Thyroid gland (tissue), 4 donors: ENCODE measurements at regions not wholly inside any gene's neighbourhood (a gene's known extent, or its start where the extent isn't known, plus 50 kb on each side); places are given as distances from the start of the nearest gene placed in this dataset.

Experiments used
- DNase-seq, 2 donors: peaks; one replicate each; pipeline ENCODE4 v3.0.0-alpha.2; 2019
- H3K27ac ChIP-seq, 3 donors: fragments of 200-600 bp; sonication (generic); 1 replicate in 2 of 3; 2 replicates in 1 of 3; pipeline ENCODE4 v1.5.1; 2016 to 2019; ENCODE audit warnings: mild to moderate bottlenecking in 1 of 3, moderate library complexity in 1 of 3
- H3K27me3 ChIP-seq: fragments of 200-600 bp; sonication (generic); one replicate; pipeline ENCODE4 v1.5.1; 2019
- H3K36me3 ChIP-seq, 2 donors: fragments of 200-600 bp; sonication (generic); one replicate each; pipeline ENCODE4 v1.5.1; 2016 to 2019
- H3K4me1 ChIP-seq, 2 donors: fragments of 200-600 bp; sonication (generic); one replicate each; pipeline ENCODE4 v1.5.1; 2017 to 2019
- H3K4me3 ChIP-seq, 3 donors: fragments of 200-600 bp; sonication (generic); replicated peaks in 1 of 3; 1 replicate in 2 of 3; 2 replicates in 1 of 3; pipeline ENCODE4 v1.5.1; 2016; ENCODE audit warnings: mild to moderate bottlenecking in 1 of 3
- H3K9me3 ChIP-seq: fragments of 200-600 bp; sonication (generic); one replicate; pipeline ENCODE4 v1.5.1; 2017
- POLR2A ChIP-seq, 2 donors: fragments of 450-650 bp; IDR thresholded peaks; one replicate each; pipeline ENCODE4 v1.6.1; 2017; ENCODE audit warnings: antibody characterized with exemption in 2 of 2, mild to moderate bottlenecking in 2 of 2, moderate library complexity in 1 of 2
- WGBS, 2 donors: methylation state at CpG; one replicate each; pipeline ENCODE4 v1.1.5; 2017; 5-methylcytosine and 5-hydroxymethylcytosine counted together
- intact Hi-C: fragments of 100-400 bp; cut with DNase I; formaldehyde crosslinking; loops from one replicate; pipeline ENCODE4 v1.15.1; 2023
- TF ChIP-seq, protein P1 (sequence below), 6 experiments: fragments of 200-600 bp in 3 of 6; fragments of 450-650 bp in 3 of 6; sonication (generic) in 3 of 6; IDR thresholded peaks; one replicate each; pipeline ENCODE4 v1.5.1; 2016 to 2019; ENCODE audit warnings: antibody characterized with exemption in 6 of 6, mild to moderate bottlenecking in 2 of 6, inconsistent platforms in 1 of 6, moderate library complexity in 1 of 6

DNA sequence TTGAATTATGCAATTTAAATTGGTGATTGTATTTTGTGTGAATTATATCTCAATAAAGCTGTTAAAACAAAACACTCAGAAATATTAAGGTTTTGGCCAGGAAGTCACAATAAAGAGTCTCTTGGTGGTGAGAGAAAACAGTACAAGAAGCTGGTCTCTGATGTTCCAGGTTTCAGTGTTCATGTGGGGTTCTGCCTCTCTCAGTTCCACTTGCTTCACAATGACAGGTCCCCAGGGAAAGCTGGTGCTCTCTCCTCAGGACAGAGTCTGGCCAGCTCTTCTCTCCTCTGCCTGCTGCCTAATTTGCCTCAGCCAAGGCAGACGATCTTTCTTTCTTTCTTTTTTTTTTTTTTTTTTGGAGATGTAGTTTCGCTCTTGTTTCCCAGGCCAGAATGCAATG lies 342.9 kb upstream of the PLXNA2 start:
- DNase-seq, result no peak
- H3K4me1 ChIP-seq, result no peaks in the 10 kb centered on the region
- no peaks in the 10 kb centered on the region for H3K36me3 ChIP-seq
- 68 to 71% methylated on average over 2 of the region's 2 CpGs for WGBS, 2 donors
- intact Hi-C loops, result no loop called here
- H3K4me3 ChIP-seq, result no peak overlapping the region
- H3K27me3 ChIP-seq, result no peaks in the 10 kb centered on the region
- no peak for TF ChIP-seq POLR2A (IDR thresholded peaks at IDR 0.05)
- TF ChIP-seq, protein P1, sequence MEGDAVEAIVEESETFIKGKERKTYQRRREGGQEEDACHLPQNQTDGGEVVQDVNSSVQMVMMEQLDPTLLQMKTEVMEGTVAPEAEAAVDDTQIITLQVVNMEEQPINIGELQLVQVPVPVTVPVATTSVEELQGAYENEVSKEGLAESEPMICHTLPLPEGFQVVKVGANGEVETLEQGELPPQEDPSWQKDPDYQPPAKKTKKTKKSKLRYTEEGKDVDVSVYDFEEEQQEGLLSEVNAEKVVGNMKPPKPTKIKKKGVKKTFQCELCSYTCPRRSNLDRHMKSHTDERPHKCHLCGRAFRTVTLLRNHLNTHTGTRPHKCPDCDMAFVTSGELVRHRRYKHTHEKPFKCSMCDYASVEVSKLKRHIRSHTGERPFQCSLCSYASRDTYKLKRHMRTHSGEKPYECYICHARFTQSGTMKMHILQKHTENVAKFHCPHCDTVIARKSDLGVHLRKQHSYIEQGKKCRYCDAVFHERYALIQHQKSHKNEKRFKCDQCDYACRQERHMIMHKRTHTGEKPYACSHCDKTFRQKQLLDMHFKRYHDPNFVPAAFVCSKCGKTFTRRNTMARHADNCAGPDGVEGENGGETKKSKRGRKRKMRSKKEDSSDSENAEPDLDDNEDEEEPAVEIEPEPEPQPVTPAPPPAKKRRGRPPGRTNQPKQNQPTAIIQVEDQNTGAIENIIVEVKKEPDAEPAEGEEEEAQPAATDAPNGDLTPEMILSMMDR (IDR thresholded peaks at IDR 0.05), result no peak
- no peaks in the 10 kb centered on the region for H3K9me3 ChIP-seq
- H3K27ac ChIP-seq, result no peak overlapping the region

DNA sequence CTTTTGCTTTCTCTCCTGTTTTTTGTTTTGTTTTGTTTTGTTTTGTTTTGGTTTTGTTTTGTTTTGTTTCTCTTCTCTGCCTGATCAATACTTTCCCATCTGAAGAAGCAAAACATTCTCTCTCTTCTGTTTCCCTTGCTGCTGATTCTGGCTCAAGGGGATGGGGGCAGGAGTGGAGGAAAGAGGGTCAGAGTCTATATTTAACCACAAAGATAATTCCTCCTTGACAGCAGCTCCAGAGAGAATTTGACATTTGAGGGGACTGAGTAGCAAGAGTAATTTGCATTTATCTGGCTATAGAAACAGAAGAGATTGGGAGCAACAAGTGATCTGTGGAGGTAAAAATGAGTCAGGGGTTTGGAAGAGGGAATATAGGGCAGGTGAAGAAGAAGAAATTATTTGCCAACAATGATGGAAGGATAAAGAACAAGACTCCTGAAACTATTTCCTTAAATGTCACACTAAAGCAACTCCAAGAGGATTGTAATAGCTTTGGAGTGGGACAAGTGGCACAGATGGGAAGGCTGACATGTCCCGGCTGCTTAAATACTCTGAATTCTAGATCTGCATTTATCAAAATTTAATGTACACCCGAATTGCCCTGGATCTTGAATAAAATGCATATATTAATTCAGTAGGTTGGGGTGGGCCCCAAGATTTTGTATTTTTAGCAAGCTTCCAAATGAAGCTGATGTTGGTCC lies 349.3 kb upstream of the PLXNA2 start:
- no peak overlapping the region for H3K27ac ChIP-seq
- intact Hi-C loops, result no loop called here
- WGBS, 2 donors, result 51 to 63% methylated on average over 2 of the region's 2 CpGs
- no peak overlapping the region for H3K4me3 ChIP-seq
- H3K36me3 ChIP-seq, result no peaks in the 10 kb centered on the region
- no peaks in the 10 kb centered on the region for H3K9me3 ChIP-seq
- DNase-seq, result no peak
- no peaks in the 10 kb centered on the region for H3K27me3 ChIP-seq
- no peaks in the 10 kb centered on the region for H3K4me1 ChIP-seq
- no peak for TF ChIP-seq POLR2A (IDR thresholded peaks at IDR 0.05)
- TF ChIP-seq, protein P1 (IDR thresholded peaks at IDR 0.05), result no peak

DNA sequence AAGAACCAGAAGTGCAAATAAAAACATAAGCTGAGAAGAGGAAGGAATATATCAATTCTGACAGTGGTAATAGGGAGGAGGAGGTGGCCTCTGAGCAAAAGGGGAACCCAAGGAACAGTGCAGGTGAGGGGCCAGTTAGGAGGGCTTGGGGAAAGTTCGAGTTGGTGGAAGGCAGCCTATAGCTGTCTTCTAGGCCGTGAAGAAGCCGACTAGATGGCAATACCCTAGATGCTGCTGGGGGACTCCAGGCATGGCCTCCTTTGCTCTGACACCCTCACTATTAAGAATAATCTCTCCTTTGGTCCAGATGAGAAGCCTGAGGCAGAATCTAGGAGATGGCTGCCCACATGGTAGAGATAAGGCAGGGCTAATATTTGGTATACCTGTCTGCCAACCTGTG lies 351.1 kb upstream of the PLXNA2 start:
- intact Hi-C loops, result no loop called here
- 83 to 84% methylated on average over 3 of the region's 3 CpGs for WGBS, 2 donors
- Histone ChIP-seq H3K4me1 (no peaks in the 10 kb centered on the region), H3K36me3 (no peaks in the 10 kb centered on the region), H3K4me3 (no peak overlapping the region), H3K27me3 (no peaks in the 10 kb centered on the region), H3K27ac (no peak overlapping the region), H3K9me3 (no peaks in the 10 kb centered on the region)
- no peak for TF ChIP-seq POLR2A (IDR thresholded peaks at IDR 0.05)
- TF ChIP-seq, protein P1 (IDR thresholded peaks at IDR 0.05), result no peak
- DNase-seq, result no peak

DNA sequence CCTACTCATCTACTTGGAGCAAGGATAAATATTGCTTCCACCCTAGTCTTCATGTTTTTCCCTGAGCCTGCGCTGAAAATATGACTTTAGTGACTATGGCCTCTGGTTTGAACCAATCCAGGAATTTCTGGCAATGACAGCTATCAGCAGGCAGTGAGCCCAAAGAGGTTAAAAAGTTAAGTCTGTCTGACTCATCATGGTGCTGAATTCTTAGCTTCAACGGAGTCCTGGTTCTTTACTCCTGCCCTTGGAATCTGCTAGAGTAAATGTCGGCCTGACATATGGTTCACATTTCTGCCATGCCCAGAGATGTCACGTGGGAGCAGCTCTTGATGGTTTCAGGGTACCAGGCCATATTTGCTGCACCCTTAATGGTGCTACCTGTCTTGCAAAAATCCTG lies 351.6 kb upstream of the PLXNA2 start:
- H3K4me1 ChIP-seq, result no peaks in the 10 kb centered on the region
- TF ChIP-seq, protein P1 (IDR thresholded peaks at IDR 0.05), result no peak
- no peak for TF ChIP-seq POLR2A (IDR thresholded peaks at IDR 0.05)
- H3K27ac ChIP-seq, result no peak overlapping the region
- H3K9me3 ChIP-seq, result no peaks in the 10 kb centered on the region
- WGBS, 2 donors, result 69 to 79% methylated on average over 4 of the region's 4 CpGs
- H3K4me3 ChIP-seq, result no peak overlapping the region
- no peaks in the 10 kb centered on the region for H3K36me3 ChIP-seq
- intact Hi-C loops, result no loop called here
- no peak for DNase-seq
- no peaks in the 10 kb centered on the region for H3K27me3 ChIP-seq

DNA sequence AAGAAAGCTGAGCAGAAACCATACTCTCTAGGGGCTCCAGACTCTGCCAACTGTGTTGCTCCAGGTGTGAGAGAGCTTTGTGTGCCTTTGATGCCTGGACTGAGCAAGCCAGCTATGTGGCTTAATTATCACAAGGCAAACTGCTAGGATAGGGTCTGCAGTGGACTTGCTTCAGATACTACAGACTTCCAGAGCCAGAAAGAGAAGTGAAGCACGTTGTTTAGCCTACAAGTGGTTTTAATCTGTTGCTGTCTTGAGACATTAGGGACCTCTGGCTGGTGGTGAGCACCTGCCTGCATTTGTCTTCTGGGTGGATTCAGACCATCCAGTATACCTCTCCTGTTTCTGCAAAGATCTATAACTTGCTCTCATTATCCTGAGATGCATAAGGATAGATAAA lies 353.4 kb upstream of the PLXNA2 start:
- Histone ChIP-seq H3K9me3 (no peaks in the 10 kb centered on the region), H3K27me3 (no peaks in the 10 kb centered on the region), H3K4me1 (no peaks in the 10 kb centered on the region), H3K4me3 (no peak overlapping the region), H3K36me3 (no peaks in the 10 kb centered on the region), H3K27ac (no peak overlapping the region)
- TF ChIP-seq, protein P1 (IDR thresholded peaks at IDR 0.05), result no peak
- no peak for TF ChIP-seq POLR2A (IDR thresholded peaks at IDR 0.05)
- DNase-seq, result no peak
- 42 to 90% methylated on average over 1 of the region's 1 CpG for WGBS, 2 donors
- intact Hi-C loops, result no loop called here
